IPS DF 6.9 (cell line): ENCODE measurements at regions not wholly inside any gene's neighbourhood (a gene's known extent, or its start where the extent isn't known, plus 50 kb on each side); places are given as distances from the start of the nearest gene placed in this dataset.
"Not testable (repeated sequence)": the region's sequence is repeated elsewhere in the genome, so short reads cannot be mapped to it uniquely, and the experiment has no call there.

Source experiments
- DNase-seq: peaks from one replicate; pipeline ENCODE4 v3.0.0-alpha.2; 2013; ENCODE audit warnings: low read depth, low spot score
- H3K27ac ChIP-seq: one replicate; pipeline ENCODE4 v1.5.1; 2013; ENCODE audit warnings: low read length, control low read depth
- H3K27me3 ChIP-seq: 2 replicates; pipeline ENCODE4 v1.6.1; 2013; ENCODE audit warnings: mild to moderate bottlenecking, low read length; ENCODE audit not compliant: control insufficient read depth, insufficient read depth
- H3K36me3 ChIP-seq: 2 replicates; pipeline ENCODE4 v1.6.1; 2013; ENCODE audit warnings: low read length; ENCODE audit not compliant: control insufficient read depth, insufficient read depth
- H3K4me1 ChIP-seq: 2 replicates; pipeline ENCODE4 v1.6.1; 2013; ENCODE audit warnings: low read length; ENCODE audit not compliant: control insufficient read depth, insufficient read depth
- H3K4me3 ChIP-seq: 2 replicates; pipeline ENCODE4 v1.5.1; 2013; ENCODE audit warnings: mild to moderate bottlenecking, low read length
- H3K9me3 ChIP-seq: 2 replicates; pipeline ENCODE4 v1.6.1; 2013; ENCODE audit warnings: low read length, inconsistent platforms; ENCODE audit not compliant: control insufficient read depth, insufficient read depth
- WGBS: extraction: QIAGEN DNeasy Blood & Tissue Kit; methylation state at CpG from one replicate; pipeline ENCODE4 v1.1.7; 2013; ENCODE audit warnings: mixed read lengths, missing lambda C conversion rate; ENCODE audit not compliant: insufficient read length, insufficient coverage; 5-methylcytosine and 5-hydroxymethylcytosine counted together

GRCh38 chr6:37566111-37566949 is 66.6 kb upstream of the CCDC167 start:
- Histone ChIP-seq H3K36me3 (no peaks in the 10 kb centered on the region), H3K27me3 (no peaks in the 10 kb centered on the region), H3K4me1 (no peaks in the 10 kb centered on the region), H3K4me3 (peak overlapping the region; percentile 55; the same call in 1 of the 2 replicates), H3K27ac (no peak overlapping the region), H3K9me3 (no peaks in the 10 kb centered on the region)
- no CpG with 5 or more reads among the region's 28 CpGs for whole genome bisulfite sequencing
- DNase-seq: no peak

- Histone ChIP-seq H3K4me3 (peak overlapping the region; percentile 55; the same call in 1 of the 2 replicates), H3K27ac (no peak overlapping the region)
These were observed 65.8 kb upstream of the CCDC167 start for GRCh38 chr6:37565267-37566110.

DNA sequence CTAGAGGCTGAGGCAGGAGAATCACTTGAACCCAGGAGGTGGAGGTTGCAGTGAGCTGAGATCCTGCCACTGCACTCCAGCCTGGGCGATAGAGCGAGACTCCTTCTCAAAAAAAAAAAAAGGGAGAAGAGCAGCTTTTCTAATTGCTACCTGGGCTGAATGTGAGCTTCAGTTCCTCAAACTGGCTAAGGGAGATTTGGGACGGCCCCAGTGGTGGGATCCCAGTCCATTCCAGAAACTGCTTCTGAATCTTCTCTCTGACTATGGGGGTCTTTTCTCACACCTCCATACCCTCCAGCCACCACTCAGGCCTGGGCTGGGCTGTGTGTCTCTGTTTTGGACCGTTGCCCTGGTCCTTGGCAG is 63.2 kb upstream of the CCDC167 start:
- DNase-seq, H3K27me3 ChIP-seq, H3K4me1 ChIP-seq, H3K36me3 ChIP-seq, H3K27ac ChIP-seq, H3K9me3 ChIP-seq, H3K4me3 ChIP-seq: not testable (repeated sequence)
- no CpG with 5 or more reads among the region's 4 CpGs for WGBS

More at GRCh38 chr6:37565267-37566110, 65.8 kb upstream of the CCDC167 start:
- no CpG with 5 or more reads among the region's 17 CpGs for WGBS
- Histone ChIP-seq H3K4me1 (no peaks in the 10 kb centered on the region), H3K9me3 (no peaks in the 10 kb centered on the region), H3K36me3 (no peaks in the 10 kb centered on the region), H3K27me3 (no peaks in the 10 kb centered on the region)
- no peak for DNase-seq

DNA sequence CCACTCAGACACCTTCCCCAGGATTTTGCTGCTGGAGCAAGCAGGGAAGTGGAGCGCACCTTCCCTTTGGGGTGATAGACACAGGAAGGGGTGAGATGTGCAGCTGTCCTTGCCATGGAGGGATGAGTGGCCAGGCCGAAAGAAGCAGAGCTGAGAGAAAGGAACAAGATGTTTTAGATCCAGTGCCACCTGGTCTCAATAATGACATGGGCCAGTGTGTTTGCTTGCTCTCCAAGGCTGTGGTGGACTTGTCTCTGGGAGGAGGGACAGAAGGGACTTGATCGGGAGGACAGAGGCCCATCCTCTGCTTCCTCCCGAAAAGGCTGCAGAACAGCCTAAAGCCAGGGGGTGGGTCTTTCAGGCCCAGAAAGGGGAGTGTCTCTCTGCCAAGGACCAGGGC is 61.7 kb upstream of the CCDC167 start:
- no peak overlapping the region for H3K27ac ChIP-seq
- H3K4me1 ChIP-seq: no peaks in the 10 kb centered on the region
- DNase-seq: no peak
- no peaks in the 10 kb centered on the region for H3K27me3 ChIP-seq
- H3K4me3 ChIP-seq: no peak overlapping the region
- no CpG with 5 or more reads among the region's 4 CpGs for WGBS
- H3K9me3 ChIP-seq: no peaks in the 10 kb centered on the region
- H3K36me3 ChIP-seq: no peaks in the 10 kb centered on the region

GRCh38 chr6:37560737-37561103 is 61.0 kb upstream of the CCDC167 start:
- H3K4me3 ChIP-seq: no peak overlapping the region
- no peaks in the 10 kb centered on the region for H3K4me1 ChIP-seq
- no peak for DNase-seq
- no peaks in the 10 kb centered on the region for H3K9me3 ChIP-seq
- WGBS: no CpG with 5 or more reads among the region's 3 CpGs
- no peaks in the 10 kb centered on the region for H3K36me3 ChIP-seq
- H3K27ac ChIP-seq: no peak overlapping the region
- H3K27me3 ChIP-seq: no peaks in the 10 kb centered on the region

GRCh38 chr6:37559501-37559900 is 59.8 kb upstream of the CCDC167 start:
- Histone ChIP-seq H3K27me3 (no peaks in the 10 kb centered on the region), H3K36me3 (no peaks in the 10 kb centered on the region), H3K9me3 (no peaks in the 10 kb centered on the region), H3K4me1 (no peaks in the 10 kb centered on the region), H3K4me3 (no peak overlapping the region), H3K27ac (no peak overlapping the region)
- WGBS: no CpG with 5 or more reads among the region's 4 CpGs
- DNase-seq: no peak

DNA sequence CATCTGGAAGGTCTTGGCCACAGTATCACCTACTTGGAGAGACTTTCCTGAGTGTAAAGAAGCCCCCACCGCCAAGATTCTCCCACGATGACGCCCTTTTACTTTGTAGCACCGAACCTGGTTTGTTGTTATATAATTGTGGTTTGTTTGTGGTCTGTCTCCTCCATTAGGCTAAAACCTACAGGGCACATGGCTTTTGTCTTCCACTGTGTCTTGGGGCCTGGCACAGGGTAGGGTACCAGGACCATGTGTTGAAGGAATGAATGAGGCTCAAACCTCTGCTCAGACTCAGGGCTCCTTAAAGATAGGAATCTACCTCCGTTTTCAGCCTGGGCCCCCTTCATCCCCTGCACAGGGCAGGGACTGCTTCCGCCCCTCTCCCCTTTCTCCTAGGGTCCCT is 59.4 kb upstream of the CCDC167 start:
- Histone ChIP-seq H3K27ac (no peak overlapping the region), H3K4me3 (no peak overlapping the region), H3K4me1 (no peaks in the 10 kb centered on the region), H3K9me3 (no peaks in the 10 kb centered on the region), H3K27me3 (no peaks in the 10 kb centered on the region), H3K36me3 (no peaks in the 10 kb centered on the region)
- WGBS: no CpG with 5 or more reads among the region's 6 CpGs
- no peak for DNase-seq

GRCh38 chr6:37558646-37559045 is 59.0 kb upstream of the CCDC167 start:
- Histone ChIP-seq H3K27me3 (no peaks in the 10 kb centered on the region), H3K9me3 (no peaks in the 10 kb centered on the region), H3K27ac (no peak overlapping the region), H3K4me3 (no peak overlapping the region), H3K36me3 (no peaks in the 10 kb centered on the region), H3K4me1 (no peaks in the 10 kb centered on the region)
- no CpG with 5 or more reads among the region's 14 CpGs for WGBS
- DNase-seq: no peak

- Histone ChIP-seq H3K4me1 (no peaks in the 10 kb centered on the region), H3K36me3 (no peaks in the 10 kb centered on the region), H3K9me3 (no peaks in the 10 kb centered on the region), H3K27ac (no peak overlapping the region), H3K27me3 (no peaks in the 10 kb centered on the region), H3K4me3 (no peak overlapping the region)
- WGBS: no CpG with 5 or more reads among the region's 5 CpGs
- no peak for DNase-seq
These were observed 58.5 kb upstream of the CCDC167 start for GRCh38 chr6:37558168-37558567.

DNA sequence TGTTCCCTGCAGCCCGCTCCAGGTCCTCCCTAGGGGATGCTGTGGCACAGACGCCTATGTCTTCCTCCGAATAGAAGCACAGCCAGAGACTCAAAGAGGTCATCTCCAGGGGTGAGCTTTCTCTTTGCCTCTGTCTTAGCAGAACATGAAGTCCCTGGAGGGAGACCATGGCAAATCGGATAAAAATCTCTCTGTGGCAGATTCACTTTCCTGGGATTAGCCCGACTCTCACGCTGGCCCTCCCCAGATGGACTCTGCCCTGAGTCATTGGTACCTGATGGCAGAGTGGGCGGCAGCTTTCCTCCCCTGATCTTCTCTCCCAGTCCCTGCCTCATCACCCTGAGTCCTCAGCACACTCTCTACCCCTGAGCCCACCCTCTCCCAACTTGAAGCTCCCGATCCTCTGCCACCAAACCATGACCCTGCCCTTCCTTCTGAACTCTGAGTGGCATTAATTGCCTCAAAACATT is 58.0 kb upstream of the CCDC167 start:
- no peaks in the 10 kb centered on the region for H3K27me3 ChIP-seq
- no peak for DNase-seq
- H3K4me3 ChIP-seq: no peak overlapping the region
- H3K9me3 ChIP-seq: no peaks in the 10 kb centered on the region
- H3K27ac ChIP-seq: no peak overlapping the region
- WGBS: no CpG with 5 or more reads among the region's 8 CpGs
- H3K4me1 ChIP-seq: no peaks in the 10 kb centered on the region
- no peaks in the 10 kb centered on the region for H3K36me3 ChIP-seq
